HTR-8/SVneo (cell line): ENCODE measurements at regions not wholly inside any gene's neighbourhood (a gene's known extent, or its start where the extent isn't known, plus 50 kb on each side); places are given as distances from the start of the nearest gene placed in this dataset.

ENCODE experiments used
- DNase-seq: peaks from one replicate; pipeline ENCODE4 v3.0.0; 2011; ENCODE audit warnings: low spot score, mixed read lengths; ENCODE audit not compliant: insufficient read length
- FAIRE-seq: peaks from 2 replicates; lab custom pipeline; 2011; peaks lifted over from hg19 to GRCh38; lab: Jason Lieb, UNC

- FAIRE-seq (no peak), DNase-seq (no peak)
Measured at GRCh38 chr5:96054311-96055030, 92.8 kb upstream of the ELL2 start.

- DNase-seq = no peak
- no peak for FAIRE-seq
Measured at GRCh38 chr5:96053063-96053735, 91.5 kb upstream of the ELL2 start.

- FAIRE-seq = no peak
- DNase-seq = no peak
Measured at GRCh38 chr5:96052374-96052773, 90.7 kb upstream of the ELL2 start.

- DNase-seq = no peak
- FAIRE-seq = no peak
Measured at GRCh38 chr5:96051401-96051830, 89.8 kb upstream of the ELL2 start.

- no peak for DNase-seq
- FAIRE-seq = no peak
Measured at GRCh38 chr5:96050273-96050880, 88.7 kb upstream of the ELL2 start.

GRCh38 chr5:96049398-96050272 is 88.0 kb upstream of the ELL2 start:
- DNase-seq (peak; percentile 52), FAIRE-seq (peak; percentile 77)

GRCh38 chr5:96048763-96049162 is 87.1 kb upstream of the ELL2 start:
- DNase-seq (no peak), FAIRE-seq (no peak)

- FAIRE-seq (no peak), DNase-seq (no peak)
Measured at GRCh38 chr5:96045888-96046287, 84.2 kb upstream of the ELL2 start.

- DNase-seq (no peak), FAIRE-seq (no peak)
Measured at GRCh38 chr5:96043446-96043845, 81.8 kb upstream of the ELL2 start.

- no peak for FAIRE-seq
- no peak for DNase-seq
Measured at GRCh38 chr5:96037128-96037527, 75.5 kb upstream of the ELL2 start.

GRCh38 chr5:96036301-96036700 is 74.7 kb upstream of the ELL2 start:
- DNase-seq (no peak), FAIRE-seq (no peak)

GRCh38 chr5:96035796-96036195 is 74.1 kb upstream of the ELL2 start:
- no peak for DNase-seq
- no peak for FAIRE-seq

GRCh38 chr5:96033116-96033515 is 71.5 kb upstream of the ELL2 start:
- FAIRE-seq (no peak), DNase-seq (no peak)

- FAIRE-seq (peak; percentile 46), DNase-seq (no peak)
Measured at GRCh38 chr5:96031811-96032261, 70.2 kb upstream of the ELL2 start.

- DNase-seq (no peak), FAIRE-seq (no peak)
Measured at GRCh38 chr5:96031180-96031579, 69.5 kb upstream of the ELL2 start.

- no peak for FAIRE-seq
- peak; percentile 37 for DNase-seq
Measured at GRCh38 chr5:96026406-96027041, 64.9 kb upstream of the ELL2 start.

- DNase-seq = no peak
- no peak for FAIRE-seq
Measured at GRCh38 chr5:96024683-96025475, 63.2 kb upstream of the ELL2 start.

GRCh38 chr5:96023518-96023917 is 61.9 kb upstream of the ELL2 start:
- DNase-seq = peak; percentile 31
- FAIRE-seq = no peak

- DNase-seq (no peak), FAIRE-seq (peak; percentile 83)
Measured at GRCh38 chr5:96022971-96023370, 61.3 kb upstream of the ELL2 start.
